KOPT-K1 (cell line): ENCODE measurements at regions not wholly inside any gene's neighbourhood (a gene's known extent, or its start where the extent isn't known, plus 50 kb on each side); places are given as distances from the start of the nearest gene placed in this dataset.
A peak's percentile ranks its signal among the peaks of the same experiment; 100 is the strongest.
"Not testable (repeated sequence)": the region's sequence is repeated elsewhere in the genome, so short reads cannot be mapped to it uniquely, and the experiment has no call there.

ENCODE experiments used
- H3K27ac ChIP-seq: fragments of 200-600 bp; sonication (generic); 2 replicates; pipeline ENCODE4 v1.5.1; 2016; ENCODE audit warnings: antibody characterized with exemption, mild to moderate bottlenecking, low read depth, low read length; ENCODE audit not compliant: poor library complexity, severe bottlenecking
- H3K36me3 ChIP-seq: fragments of 200-600 bp; sonication (generic); 2 replicates; pipeline ENCODE4 v1.5.1; 2017; ENCODE audit warnings: antibody characterized with exemption, mild to moderate bottlenecking, low read length, moderate library complexity; ENCODE audit not compliant: insufficient read depth
- H3K9me3 ChIP-seq: fragments of 200-600 bp; sonication (generic); 2 replicates; pipeline ENCODE4 v1.5.1; 2017; ENCODE audit warnings: antibody characterized with exemption, low read length, mild to moderate bottlenecking; ENCODE audit not compliant: insufficient read depth, poor library complexity, severe bottlenecking

DNA sequence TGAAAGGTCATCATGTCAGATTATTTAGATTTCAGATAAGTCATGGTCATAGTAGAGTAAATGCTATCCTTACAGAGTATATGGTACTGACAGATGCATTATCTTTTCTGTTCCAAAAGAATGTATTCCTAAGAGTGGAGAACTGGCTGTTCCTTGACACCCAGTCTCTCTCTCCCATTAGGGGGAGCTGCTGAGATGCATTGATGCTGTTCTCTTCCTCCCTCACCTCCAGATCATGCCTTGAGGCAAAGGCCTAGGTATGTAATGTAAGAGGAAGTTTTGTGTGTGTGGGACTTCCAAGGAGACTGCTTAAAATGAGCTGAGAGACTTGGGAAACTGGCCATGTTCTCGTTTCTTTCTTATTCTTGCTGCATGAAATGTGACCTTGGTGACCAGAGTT, 979.5 kb upstream of the CELF4 start:
- no peaks in the 10 kb centered on the region for H3K36me3 ChIP-seq
- H3K27ac ChIP-seq, result no peak overlapping the region
- no peaks in the 10 kb centered on the region for H3K9me3 ChIP-seq

DNA sequence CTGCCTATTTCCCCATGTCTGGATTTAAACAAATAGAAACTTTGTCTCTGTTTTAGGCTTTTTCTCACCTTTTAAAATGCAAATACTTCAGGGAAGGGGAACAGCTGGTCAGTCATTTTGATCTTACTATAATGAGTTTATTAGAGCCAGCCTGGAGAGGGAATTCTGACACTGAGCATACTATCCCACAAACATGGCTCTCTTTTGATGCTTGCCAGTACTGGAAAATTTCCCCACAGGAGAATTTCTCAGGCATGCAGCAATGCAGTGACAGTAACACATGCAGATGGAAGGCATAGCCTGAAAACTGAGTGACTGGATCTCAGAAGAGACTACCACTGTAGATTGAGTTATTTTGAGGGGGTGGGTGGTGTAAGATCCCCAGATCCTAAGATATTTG, 974.3 kb upstream of the CELF4 start:
- H3K27ac ChIP-seq, result no peak overlapping the region
- H3K36me3 ChIP-seq, result no peaks in the 10 kb centered on the region
- H3K9me3 ChIP-seq, result no peaks in the 10 kb centered on the region

DNA sequence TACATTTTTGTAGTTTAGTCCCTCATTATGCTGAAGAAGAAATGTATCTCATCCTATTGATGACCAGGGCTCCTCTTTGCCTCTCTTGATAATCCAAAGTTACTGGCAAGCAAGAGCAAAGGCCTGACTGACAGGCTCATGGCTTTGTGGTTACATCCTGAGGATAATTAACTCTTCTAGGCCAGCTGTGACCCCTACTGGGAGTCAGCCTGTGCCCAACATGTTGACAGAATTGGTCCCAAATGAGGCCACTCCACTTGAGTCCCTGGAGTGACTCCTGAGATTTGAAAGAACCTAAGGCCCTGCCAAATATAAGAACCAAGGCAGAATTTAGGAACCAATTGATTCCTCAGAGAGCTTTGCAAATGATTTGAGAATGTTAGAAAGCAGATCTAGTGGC, 973.8 kb upstream of the CELF4 start:
- H3K36me3 ChIP-seq, result no peaks in the 10 kb centered on the region
- no peak overlapping the region for H3K27ac ChIP-seq
- peaks cover under 1% of the 10 kb centered on the region for H3K9me3 ChIP-seq

DNA sequence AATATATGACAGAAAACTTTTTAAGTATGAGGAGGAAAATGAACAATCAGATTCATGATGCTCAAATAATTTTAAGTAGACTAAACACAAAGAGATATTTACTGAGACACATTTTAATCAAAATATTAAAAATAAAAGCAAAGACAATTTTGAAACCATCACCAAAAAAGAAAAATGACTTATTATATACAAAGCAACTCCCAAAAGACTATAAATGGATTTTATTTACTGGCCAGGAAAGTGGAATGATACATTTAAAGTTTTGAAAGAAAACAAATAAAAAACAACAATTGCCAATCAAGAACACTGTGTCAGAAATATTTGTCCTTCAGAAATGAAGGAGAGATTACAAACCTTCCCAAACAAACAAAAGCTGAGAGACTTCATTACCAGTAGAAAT, 968.5 kb upstream of the CELF4 start:
- H3K36me3 ChIP-seq, result no peaks in the 10 kb centered on the region
- no peak overlapping the region for H3K27ac ChIP-seq

DNA sequence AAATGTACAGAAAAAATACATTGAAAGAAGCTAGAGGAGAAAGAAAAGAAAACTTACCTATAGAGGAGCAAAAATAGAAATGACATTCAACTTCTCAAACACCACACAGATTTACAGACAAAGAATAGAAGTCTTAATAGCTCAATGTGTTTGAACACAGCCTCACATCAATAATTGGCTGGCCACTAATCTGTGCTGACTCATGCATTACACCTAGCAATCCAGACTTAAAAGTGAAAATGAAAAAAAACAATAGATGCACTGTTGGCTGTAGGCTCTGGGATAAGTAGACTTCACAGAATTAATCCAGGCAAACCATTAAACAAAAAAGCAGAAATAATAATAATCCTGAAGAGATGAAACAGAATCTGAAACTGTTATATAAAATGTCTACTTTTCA, 961.3 kb upstream of the CELF4 start:
- H3K36me3 ChIP-seq, result no peaks in the 10 kb centered on the region
- no peak overlapping the region for H3K27ac ChIP-seq
- H3K9me3 ChIP-seq, result no peaks in the 10 kb centered on the region

More for the DNA sequence above, 968.5 kb upstream of the CELF4 start:
- H3K9me3 ChIP-seq, result peaks cover 16% of the 10 kb centered on the region

DNA sequence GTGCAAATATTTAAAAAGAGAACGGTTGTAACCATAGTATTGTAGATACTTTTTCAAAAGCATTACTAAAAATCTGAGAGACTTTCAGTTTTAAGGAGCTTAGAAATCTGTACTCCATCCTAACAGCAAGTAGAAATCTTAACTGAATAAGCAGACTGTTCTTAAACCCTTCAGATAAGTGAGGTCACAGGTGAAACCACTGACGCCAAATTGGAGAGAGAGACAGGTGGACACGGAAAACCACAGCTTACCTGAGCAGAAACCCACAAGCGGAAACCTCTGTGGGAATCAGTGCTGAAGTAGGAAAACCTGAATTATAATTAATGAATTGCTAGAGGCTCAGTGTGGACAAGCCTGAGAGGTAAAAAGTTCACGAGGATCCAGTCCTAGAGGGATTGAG, 959.4 kb upstream of the CELF4 start:
- Histone ChIP-seq H3K36me3 (no peaks in the 10 kb centered on the region), H3K27ac (no peak overlapping the region), H3K9me3 (no peaks in the 10 kb centered on the region)

DNA sequence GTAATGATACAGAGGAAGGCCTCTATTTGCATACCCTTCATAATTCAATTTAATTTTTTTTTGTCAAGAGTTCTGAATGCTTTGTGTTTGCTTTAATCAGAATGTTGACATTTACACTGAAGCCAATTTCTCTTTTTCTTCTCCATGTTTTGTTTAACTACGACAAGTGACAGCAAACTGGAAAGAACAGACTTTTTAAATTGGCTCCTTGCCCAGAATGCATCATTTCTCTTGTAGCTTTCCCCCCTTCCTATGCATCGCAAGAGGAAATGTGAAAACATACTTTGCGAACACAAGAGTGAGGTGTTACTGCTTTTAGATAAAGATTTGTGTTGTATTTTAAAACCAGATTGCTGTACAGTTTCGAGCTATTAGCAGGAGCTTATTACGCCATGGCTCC, 955.2 kb upstream of the CELF4 start:
- no peaks in the 10 kb centered on the region for H3K9me3 ChIP-seq
- no peak overlapping the region for H3K27ac ChIP-seq
- no peaks in the 10 kb centered on the region for H3K36me3 ChIP-seq

DNA sequence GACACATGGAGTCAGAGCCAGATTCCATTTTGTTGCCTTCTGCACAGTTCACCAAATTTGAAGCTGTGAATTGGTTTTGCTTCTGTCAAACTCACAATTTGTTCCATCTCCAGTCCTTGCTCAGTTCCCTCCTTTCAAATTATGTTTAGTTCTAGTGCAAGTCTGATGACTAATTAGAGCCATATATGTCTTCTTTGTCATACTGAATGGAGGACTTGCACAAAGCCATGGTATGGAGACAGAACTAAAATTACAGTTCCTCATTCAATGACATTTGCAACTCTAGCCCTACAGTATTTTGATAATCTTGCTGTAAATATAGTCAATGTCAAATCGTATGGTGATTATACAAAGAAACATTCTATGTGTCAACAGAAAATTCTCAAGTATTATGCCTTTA, 936.9 kb upstream of the CELF4 start:
- Histone ChIP-seq H3K27ac (no peak overlapping the region), H3K36me3 (no peaks in the 10 kb centered on the region), H3K9me3 (no peaks in the 10 kb centered on the region)

DNA sequence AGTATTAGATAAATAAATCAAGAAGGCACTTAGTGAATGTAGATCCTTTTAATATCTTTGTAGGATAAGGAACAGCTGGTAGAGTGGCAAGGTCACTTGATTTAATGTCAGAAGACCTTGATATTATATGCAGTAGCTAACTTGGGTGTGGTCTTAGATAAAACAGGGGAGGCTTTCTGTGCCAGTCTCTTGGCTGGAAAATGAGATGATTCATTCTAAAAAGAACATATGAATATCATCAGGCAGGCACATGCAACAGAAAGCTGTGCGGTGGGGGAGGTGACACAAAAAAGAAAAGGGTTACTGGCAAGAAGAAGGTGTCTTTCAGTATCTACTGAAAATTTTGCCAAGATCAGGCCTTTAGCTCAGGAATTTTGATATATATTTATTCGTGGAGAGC, 931.7 kb upstream of the CELF4 start:
- Histone ChIP-seq H3K27ac (no peak overlapping the region), H3K9me3 (no peaks in the 10 kb centered on the region), H3K36me3 (no peaks in the 10 kb centered on the region)

DNA sequence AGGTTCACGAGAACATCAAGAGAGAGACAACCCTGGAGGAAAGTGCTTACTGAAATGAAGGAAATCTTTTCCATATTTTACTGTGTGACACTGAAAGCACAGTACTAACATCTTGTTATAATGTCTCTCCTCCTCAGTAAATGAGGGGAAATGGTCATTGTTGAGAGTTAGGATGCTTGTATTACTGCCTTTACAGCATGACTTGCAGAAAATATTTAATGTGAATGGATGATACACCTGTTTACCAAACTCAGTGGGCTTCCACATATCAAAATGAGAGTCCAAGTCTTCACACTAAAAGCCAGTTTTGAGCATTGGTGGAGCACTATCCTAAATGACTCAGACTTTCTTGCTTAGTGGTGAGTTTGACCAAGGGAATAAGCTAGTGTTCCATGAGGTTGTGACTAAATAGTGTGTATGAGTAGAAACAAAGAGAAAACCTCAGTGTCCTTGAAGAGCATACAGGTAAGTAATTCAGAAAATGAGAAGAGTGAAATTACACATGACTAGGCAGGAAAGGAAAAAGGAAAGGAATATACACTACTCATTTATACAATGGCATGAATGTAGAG, 930.7 kb upstream of the CELF4 start:
- H3K27ac ChIP-seq, result no peak overlapping the region
- H3K36me3 ChIP-seq, result no peaks in the 10 kb centered on the region
- H3K9me3 ChIP-seq, result no peaks in the 10 kb centered on the region

DNA sequence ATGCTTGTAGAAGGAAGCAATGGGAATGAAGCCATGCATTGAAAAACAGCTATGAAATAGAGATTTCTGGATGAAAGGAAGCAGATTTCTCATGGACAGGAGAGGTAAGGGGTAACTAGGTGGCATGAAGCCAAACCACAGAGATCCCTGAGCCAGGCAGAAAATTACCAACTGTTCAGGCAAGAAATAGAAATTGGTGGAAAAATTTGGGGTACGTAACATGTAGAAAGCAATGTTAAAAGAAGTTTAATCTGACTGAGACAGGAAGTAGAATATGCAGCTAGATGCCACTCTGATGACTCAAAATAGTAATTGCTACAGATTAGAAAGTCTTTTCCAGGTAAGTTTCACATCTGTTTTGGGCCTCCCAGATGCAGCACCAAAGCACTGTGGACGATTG, 928.5 kb upstream of the CELF4 start:
- Histone ChIP-seq H3K27ac (no peak overlapping the region), H3K9me3 (no peaks in the 10 kb centered on the region), H3K36me3 (no peaks in the 10 kb centered on the region)

DNA sequence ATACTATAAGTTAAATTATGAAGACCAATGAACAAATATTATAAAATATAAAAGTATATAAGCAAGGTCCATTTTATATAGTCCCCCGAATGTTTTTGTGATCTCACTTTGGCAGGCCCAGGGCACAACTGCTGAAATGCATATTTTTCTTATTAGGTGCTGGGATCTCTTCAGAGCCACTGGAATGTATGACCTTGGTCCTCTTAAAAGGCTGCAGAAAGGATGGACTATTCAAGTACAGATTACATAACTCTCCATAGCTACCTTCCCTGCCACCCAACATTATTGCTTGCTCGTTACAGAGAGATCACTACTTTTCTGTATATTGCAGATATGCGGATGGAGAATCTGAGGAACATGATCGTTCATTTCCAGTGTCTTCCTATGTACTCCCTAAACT, 925.6 kb upstream of the CELF4 start:
- Histone ChIP-seq H3K36me3 (no peaks in the 10 kb centered on the region), H3K27ac (no peak overlapping the region), H3K9me3 (peaks cover 4% of the 10 kb centered on the region)

DNA sequence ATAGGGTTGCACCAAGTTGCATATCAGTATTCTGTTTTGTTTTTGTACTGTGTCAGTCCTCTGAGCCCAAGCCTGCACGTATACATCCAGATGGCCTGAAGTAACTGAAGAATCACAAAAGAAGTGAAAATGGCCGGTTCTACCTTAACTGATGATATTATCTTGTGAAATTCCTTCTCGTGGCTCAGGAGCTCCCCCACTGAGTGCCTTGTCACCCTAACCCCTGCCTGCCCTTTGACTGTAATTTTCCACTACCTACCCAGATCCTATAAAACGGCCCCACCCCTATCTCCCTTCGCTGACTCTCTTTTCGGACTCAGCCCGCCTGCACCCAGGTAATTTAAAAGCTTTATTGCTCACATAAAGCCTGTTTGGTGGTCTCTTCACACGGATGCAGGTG, 924.1 kb upstream of the CELF4 start:
- H3K9me3 ChIP-seq, H3K36me3 ChIP-seq, H3K27ac ChIP-seq: not testable (repeated sequence)

DNA sequence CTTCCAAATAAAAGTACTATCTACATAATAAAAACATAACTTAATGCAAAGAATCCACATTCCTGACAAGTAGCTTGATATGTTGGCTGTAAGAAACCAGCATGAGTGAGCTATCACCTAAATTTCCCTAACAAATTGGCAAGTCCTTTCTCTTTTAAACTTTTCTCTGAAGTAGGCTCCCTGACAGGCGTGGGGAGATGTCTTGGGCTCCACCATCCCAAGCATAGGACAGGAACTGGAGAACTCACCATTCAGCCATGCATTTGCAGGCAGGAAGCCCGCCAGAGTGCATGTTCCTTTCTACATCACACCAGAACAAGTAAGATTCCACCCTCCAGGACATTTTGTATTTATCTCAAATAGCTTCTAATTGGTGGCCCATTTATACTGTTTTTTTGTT, 921.9 kb upstream of the CELF4 start:
- Histone ChIP-seq H3K27ac (no peak overlapping the region), H3K9me3 (peaks cover 18% of the 10 kb centered on the region), H3K36me3 (no peaks in the 10 kb centered on the region)

DNA sequence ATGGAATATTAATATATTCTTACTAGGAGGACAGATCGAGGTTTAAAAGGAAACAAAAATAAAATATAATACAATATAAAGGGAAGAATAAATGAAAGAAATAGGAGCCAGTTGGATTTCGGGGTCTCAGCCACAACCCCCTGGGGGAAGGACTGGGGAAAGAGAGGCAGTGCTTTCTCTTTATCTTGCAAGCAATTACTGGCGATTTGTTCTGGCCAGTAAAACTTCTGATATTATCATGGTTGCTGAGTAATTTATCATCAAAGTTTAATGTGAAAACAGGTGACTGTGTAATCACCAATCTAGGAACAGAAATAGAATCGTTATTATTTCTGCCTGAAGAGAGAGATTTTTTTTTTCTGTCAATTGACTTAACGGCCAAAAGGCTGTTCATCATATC, 917.7 kb upstream of the CELF4 start:
- Histone ChIP-seq H3K36me3 (no peaks in the 10 kb centered on the region), H3K27ac (no peak overlapping the region), H3K9me3 (peaks cover 52% of the 10 kb centered on the region)

DNA sequence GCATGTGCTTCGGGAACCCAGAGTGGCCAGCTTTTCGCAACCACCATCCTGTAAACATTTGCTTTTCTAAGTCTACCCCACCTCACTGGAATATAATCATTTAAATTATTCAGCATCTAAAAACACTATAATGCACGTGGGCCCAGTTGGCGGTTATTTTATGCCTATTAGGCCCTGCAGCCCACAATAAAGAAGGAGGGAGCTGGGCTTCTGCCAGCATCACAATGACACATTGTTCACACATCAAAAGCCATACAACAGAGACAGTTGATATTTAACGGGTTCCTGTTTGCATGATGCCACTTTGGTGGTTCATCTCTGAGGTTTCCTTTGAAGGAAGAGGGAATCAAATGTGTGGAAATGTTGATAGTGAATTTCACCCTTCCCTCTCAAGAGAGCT, 916.0 kb upstream of the CELF4 start:
- Histone ChIP-seq H3K9me3 (peaks cover 53% of the 10 kb centered on the region), H3K27ac (peak overlapping the region; percentile 79)

DNA sequence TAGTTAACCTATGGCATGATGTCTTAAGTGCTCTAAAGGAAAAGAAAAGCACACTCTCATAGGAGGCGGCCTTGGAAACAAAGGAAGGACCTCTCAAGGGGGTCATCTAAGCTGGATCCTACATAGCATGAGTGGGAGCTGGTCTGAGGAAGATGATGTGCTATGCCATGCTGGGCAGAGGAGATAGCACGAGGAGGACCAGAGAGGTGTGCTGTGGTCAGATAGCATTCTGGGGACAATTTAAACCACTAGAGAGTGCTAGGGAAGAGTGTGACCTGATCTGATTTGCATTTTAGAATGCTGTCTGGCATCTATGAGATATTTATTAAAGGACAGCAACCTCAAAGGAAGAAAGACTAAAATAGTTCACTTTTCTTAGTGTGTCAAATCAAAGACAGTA, 910.1 kb upstream of the CELF4 start:
- Histone ChIP-seq H3K27ac (no peak overlapping the region), H3K9me3 (peaks cover 27% of the 10 kb centered on the region), H3K36me3 (no peaks in the 10 kb centered on the region)

More for the DNA sequence above, 916.0 kb upstream of the CELF4 start:
- H3K36me3 ChIP-seq, result no peaks in the 10 kb centered on the region
